Erythroblast (primary cell): ENCODE measurements at regions not wholly inside any gene's neighbourhood (a gene's known extent, or its start where the extent isn't known, plus 50 kb on each side); places are given as distances from the start of the nearest gene placed in this dataset.

Experiments used
- GATA1 ChIP-seq: IDR thresholded peaks from 2 replicates; pipeline ENCODE4 v1.6.1; 2011; ENCODE audit warnings: low read depth, mild to moderate bottlenecking, control low read depth, low read length, moderate library complexity
- POLR2A ChIP-seq: IDR thresholded peaks from 2 replicates; pipeline ENCODE4 v1.6.1; 2011; ENCODE audit warnings: mild to moderate bottlenecking, low read length

- TF ChIP-seq POLR2A, result no peak
- TF ChIP-seq GATA1, result no peak
These were observed 1224.8 kb downstream of the SLITRK1 start for GRCh38 chr13:82657471-82657870.
